BLaER1 treated with 17β-estradiol and CSF1 and Interleukin-3, amounts not matched to agents 10 nM and 100 nM (cell line): ENCODE measurements at regions not wholly inside any gene's neighbourhood (a gene's known extent, or its start where the extent isn't known, plus 50 kb on each side); places are given as distances from the start of the nearest gene placed in this dataset.
A peak's percentile ranks its signal among the peaks of the same experiment; 100 is the strongest.

Experiments used
- H3K27ac ChIP-seq, 11 experiments: shearing (Covaris generic); formaldehyde crosslinking; 2 replicates each; pipeline ENCODE4 v1.8.1; 2022
- H3K27me3 ChIP-seq, 11 experiments: shearing (Covaris generic); formaldehyde crosslinking; 2 replicates each; pipeline ENCODE4 v1.8.1; 2022
- H3K36me3 ChIP-seq, 11 experiments: shearing (Covaris generic); formaldehyde crosslinking; 2 replicates each; pipeline ENCODE4 v1.8.1; 2022
- H3K4me1 ChIP-seq, 10 experiments: shearing (Covaris generic); formaldehyde crosslinking; 2 replicates each; pipeline ENCODE4 v1.8.1; 2022
- H3K4me2 ChIP-seq, 11 experiments: shearing (Covaris generic); formaldehyde crosslinking; 2 replicates each; pipeline ENCODE4 v1.8.1; 2022
- H3K4me3 ChIP-seq, 10 experiments: shearing (Covaris generic); formaldehyde crosslinking; 2 replicates each; pipeline ENCODE4 v1.8.1; 2022
- H3K9ac ChIP-seq, 11 experiments: shearing (Covaris generic); formaldehyde crosslinking; 2 replicates each; pipeline ENCODE4 v1.8.1; 2022
- H3K9me3 ChIP-seq, 11 experiments: shearing (Covaris generic); formaldehyde crosslinking; replicated peaks in 1 of 11; 2 replicates each; pipeline ENCODE4 v1.8.1; 2022
- H4K20me1 ChIP-seq, 11 experiments: shearing (Covaris generic); formaldehyde crosslinking; 2 replicates each; pipeline ENCODE4 v1.8.1; 2022
- Cebpa-rat ChIP-seq, 11 experiments: shearing (Covaris generic); IDR thresholded peaks; 2 replicates each; pipeline ENCODE4 v1.8.1; 2022

- Histone ChIP-seq H4K20me1 (no peaks in the 10 kb centered on the region), H3K9ac (peak overlapping the region; percentile 16 to 72 (median 58); a peak in 16 of 22 replicates), H3K4me3 (peak overlapping the region in 7 of 10 experiments; percentile 21 to 52 (median 32); a peak in 9 of 20 replicates), H3K27me3 (no peaks in the 10 kb centered on the region), H3K9me3 (peaks cover 0 to 28% (median 6%) of the 10 kb centered on the region in 11 experiments; a peak in 7 of 22 replicates), H3K4me1 (peaks cover 21 to 37% (median 27%) of the 10 kb centered on the region in 10 experiments), H3K4me2 (peak overlapping the region; percentile 48 to 88 (median 72)), H3K27ac (peak overlapping the region in 10 of 11 experiments; percentile 25 to 83 (median 72); a peak in 18 of 22 replicates), H3K36me3 (no peaks in the 10 kb centered on the region)
- no peak for TF ChIP-seq Cebpa-rat (IDR thresholded peaks at IDR 0.05)
Measured at GRCh38 chr6:124888581-124889371, 73.5 kb upstream of the RNF217 start.

DNA sequence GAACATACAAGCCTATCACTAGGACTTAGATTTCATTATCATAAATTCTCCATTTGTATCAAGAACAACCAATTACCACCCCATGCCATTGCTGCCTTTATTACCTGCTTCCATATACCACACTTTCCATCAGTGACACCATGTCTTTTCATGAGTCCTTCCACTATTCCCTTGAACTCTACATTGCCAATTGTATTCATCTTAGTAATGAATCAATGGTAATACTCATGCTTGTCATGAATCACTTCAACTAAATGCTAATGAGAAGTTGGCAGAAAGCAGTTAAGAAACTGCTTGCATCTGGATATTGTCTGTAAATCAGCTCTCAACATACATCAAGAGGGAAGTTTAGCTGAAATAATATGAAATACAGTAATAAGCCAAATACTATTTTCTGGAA lies 61.2 kb upstream of the RNF217 start:
- H3K4me2 ChIP-seq = no peak overlapping the region
- TF ChIP-seq Cebpa-rat (IDR thresholded peaks at IDR 0.05) = no peak
- H3K27me3 ChIP-seq = no peaks in the 10 kb centered on the region
- no peak overlapping the region for H3K9ac ChIP-seq
- H4K20me1 ChIP-seq = no peaks in the 10 kb centered on the region
- H3K27ac ChIP-seq = no peak overlapping the region
- H3K4me1 ChIP-seq = no peaks in the 10 kb centered on the region
- no peaks in the 10 kb centered on the region for H3K36me3 ChIP-seq
- no peaks in the 10 kb centered on the region; a peak in 2 of 22 replicates for H3K9me3 ChIP-seq
- H3K4me3 ChIP-seq = no peak overlapping the region

DNA sequence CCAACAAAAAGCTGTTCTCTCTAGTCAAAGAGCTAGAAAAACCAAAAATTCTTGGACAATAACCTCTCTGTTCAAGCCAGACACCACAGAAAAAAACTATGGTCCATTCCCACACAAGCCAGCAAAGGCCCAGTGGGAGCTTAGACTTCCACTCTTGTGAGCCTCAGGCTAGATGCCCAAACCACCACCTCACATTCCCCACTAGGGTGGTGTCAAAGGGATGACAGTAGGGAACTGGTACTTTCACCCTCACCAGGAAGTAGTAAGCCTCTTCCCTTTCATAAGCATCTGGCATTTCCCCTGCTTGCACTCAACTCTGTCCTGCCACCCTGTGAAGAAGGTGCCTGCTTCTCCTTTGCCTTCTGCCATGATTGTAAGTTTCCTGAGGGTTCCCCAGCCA lies 58.4 kb upstream of the RNF217 start:
- no peak overlapping the region for H3K9ac ChIP-seq
- no peaks in the 10 kb centered on the region for H3K36me3 ChIP-seq
- no peak for TF ChIP-seq Cebpa-rat (IDR thresholded peaks at IDR 0.05)
- H4K20me1 ChIP-seq = no peaks in the 10 kb centered on the region
- H3K4me1 ChIP-seq = no peaks in the 10 kb centered on the region
- no peaks in the 10 kb centered on the region for H3K27me3 ChIP-seq
- H3K27ac ChIP-seq = no peak overlapping the region
- no peak overlapping the region for H3K4me3 ChIP-seq
- H3K9me3 ChIP-seq = no peaks in the 10 kb centered on the region; a peak in 2 of 22 replicates
- H3K4me2 ChIP-seq = no peak overlapping the region

- H4K20me1 ChIP-seq = no peaks in the 10 kb centered on the region
- no peaks in the 10 kb centered on the region for H3K27me3 ChIP-seq
- TF ChIP-seq Cebpa-rat (IDR thresholded peaks at IDR 0.05) = no peak
- no peak overlapping the region for H3K4me3 ChIP-seq
- H3K9me3 ChIP-seq = no peaks in the 10 kb centered on the region; a peak in 2 of 22 replicates
- no peaks in the 10 kb centered on the region for H3K36me3 ChIP-seq
- no peak overlapping the region for H3K27ac ChIP-seq
- H3K4me2 ChIP-seq = no peak overlapping the region
- H3K9ac ChIP-seq = no peak overlapping the region
- 0 out of 20 replicates have a peak, but pooled peaks cover 0 to 2% (median 0%) of the 10 kb centered on the region in 10 experiments for H3K4me1 ChIP-seq
Measured at GRCh38 chr6:124907596-124907995, 54.6 kb upstream of the RNF217 start.
